ENCODE measurements at regions not wholly inside any gene's neighbourhood (a gene's known extent, or its start where the extent isn't known, plus 50 kb on each side); places are given as distances from the start of the nearest gene placed in this dataset.

DNA sequence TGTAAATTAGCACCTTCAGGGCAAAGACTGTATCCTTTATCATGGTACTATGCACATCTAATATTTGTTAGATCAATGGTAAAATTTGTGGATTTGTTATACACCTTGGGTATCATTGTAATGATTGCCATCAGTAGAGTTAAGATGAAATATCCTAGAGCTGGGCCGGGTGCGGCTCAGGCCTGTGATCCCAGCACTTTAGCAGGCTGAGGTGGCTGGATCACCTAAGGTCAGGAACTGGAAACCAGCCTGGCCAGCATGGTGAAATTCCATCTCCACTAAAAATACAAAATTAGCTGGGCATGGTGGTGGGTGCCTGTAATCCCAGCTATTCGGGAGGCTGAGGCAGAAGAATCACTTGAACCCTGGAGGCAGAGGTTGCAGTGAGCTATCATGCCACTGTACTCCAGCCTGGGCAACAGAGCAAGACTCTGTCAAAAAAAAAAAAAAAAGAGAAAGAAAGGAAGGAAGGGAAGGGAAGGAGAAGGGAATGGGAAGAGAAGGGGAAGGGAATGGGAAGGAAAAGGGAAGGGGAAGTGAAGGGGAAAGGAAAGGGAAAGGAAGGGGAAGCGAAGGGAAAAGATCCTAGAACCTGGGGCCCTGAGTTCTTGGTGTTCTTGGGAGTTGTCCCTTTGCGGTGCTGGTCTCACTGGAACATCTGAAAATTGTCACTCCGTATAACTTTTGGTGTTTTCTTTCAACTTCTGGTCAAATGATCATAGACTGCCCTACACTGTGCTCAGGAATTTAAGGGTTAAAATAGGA, 71.1 kb upstream of the NEUROD1 start:
- H3T11ph ChIP-seq (ENCODE audit: low read length) = no peak overlapping the region
- TF ChIP-seq, protein P1, sequence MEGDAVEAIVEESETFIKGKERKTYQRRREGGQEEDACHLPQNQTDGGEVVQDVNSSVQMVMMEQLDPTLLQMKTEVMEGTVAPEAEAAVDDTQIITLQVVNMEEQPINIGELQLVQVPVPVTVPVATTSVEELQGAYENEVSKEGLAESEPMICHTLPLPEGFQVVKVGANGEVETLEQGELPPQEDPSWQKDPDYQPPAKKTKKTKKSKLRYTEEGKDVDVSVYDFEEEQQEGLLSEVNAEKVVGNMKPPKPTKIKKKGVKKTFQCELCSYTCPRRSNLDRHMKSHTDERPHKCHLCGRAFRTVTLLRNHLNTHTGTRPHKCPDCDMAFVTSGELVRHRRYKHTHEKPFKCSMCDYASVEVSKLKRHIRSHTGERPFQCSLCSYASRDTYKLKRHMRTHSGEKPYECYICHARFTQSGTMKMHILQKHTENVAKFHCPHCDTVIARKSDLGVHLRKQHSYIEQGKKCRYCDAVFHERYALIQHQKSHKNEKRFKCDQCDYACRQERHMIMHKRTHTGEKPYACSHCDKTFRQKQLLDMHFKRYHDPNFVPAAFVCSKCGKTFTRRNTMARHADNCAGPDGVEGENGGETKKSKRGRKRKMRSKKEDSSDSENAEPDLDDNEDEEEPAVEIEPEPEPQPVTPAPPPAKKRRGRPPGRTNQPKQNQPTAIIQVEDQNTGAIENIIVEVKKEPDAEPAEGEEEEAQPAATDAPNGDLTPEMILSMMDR (conservative IDR thresholded peaks at IDR 0.05) = no peak

More for the DNA sequence above, 71.1 kb upstream of the NEUROD1 start:
- H3K9me3 ChIP-seq (ENCODE audit: control insufficient read depth, low read depth, low read length) = no peaks in the 10 kb centered on the region
- Mint-ChIP-seq H3K4me3 (no peak overlapping the region), H3K27me3 (ENCODE audit: low read depth) (no peaks in the 10 kb centered on the region; the same call in 1 of the 2 replicates), H3K27ac (no peak overlapping the region), H3K4me1 (peaks cover 7 to 11% of the 10 kb centered on the region in 2 experiments; a peak in 3 of 4 replicates), H3K36me3 (ENCODE audit: insufficient read depth in 1 of 3, low read depth in 3 of 3) (no peaks in the 10 kb centered on the region), H3K9me3 (no peaks in the 10 kb centered on the region)
- no peak overlapping the region for H3K56ac ChIP-seq (ENCODE audit: insufficient read length, low read depth, low read length)
- no peaks in the 10 kb centered on the region for H3K79me1 ChIP-seq (ENCODE audit: insufficient read depth, low read depth, low read length, poor library complexity, severe bottlenecking)
- H2BK5ac ChIP-seq (ENCODE audit: insufficient read length, low read length) = no peak overlapping the region
- peak overlapping the region; percentile 22 for H2AFZ ChIP-seq (ENCODE audit: low read length)
- H4K8ac ChIP-seq (replicated peaks; ENCODE audit: insufficient read length, low read depth, low read length) = no peak overlapping the region
- no peak overlapping the region for H3K9ac ChIP-seq (ENCODE audit: extremely low read depth, insufficient read length, low read length)
- no peak overlapping the region for H3K23ac ChIP-seq (ENCODE audit: insufficient read length, low read depth, low read length)
- no peak overlapping the region for H4K91ac ChIP-seq (ENCODE audit: insufficient read length, low read depth, low read length)
- H2BK12ac ChIP-seq (ENCODE audit: insufficient read length, low read depth, low read length) = no peak overlapping the region
- no peak overlapping the region for H2AK5ac ChIP-seq (ENCODE audit: insufficient read length, low read length)
- no peak overlapping the region for H2BK120ac ChIP-seq (ENCODE audit: low read depth, low read length, poor library complexity, severe bottlenecking)
- H3K23me2 ChIP-seq (ENCODE audit: insufficient read length, low read depth, low read length, poor library complexity, severe bottlenecking) = no peaks in the 10 kb centered on the region
- no CpG with 5 or more reads among the region's 6 CpGs for WGBS (ENCODE audit: extremely low coverage, insufficient read length, low lambda C conversion rate)
- H3K4me1 ChIP-seq (ENCODE audit: insufficient read depth, low read length) = no peaks in the 10 kb centered on the region
- DNase-seq = no peak
- H3K79me2 ChIP-seq (ENCODE audit: insufficient read depth, low read length) = no peaks in the 10 kb centered on the region
- no peak overlapping the region for H2BK20ac ChIP-seq (ENCODE audit: low read depth, low read length, poor library complexity, severe bottlenecking)
- no peak overlapping the region for H3K18ac ChIP-seq (ENCODE audit: insufficient read length, low read depth, low read length)
- no peaks in the 10 kb centered on the region for H3K27me3 ChIP-seq (ENCODE audit: insufficient read depth, low read length)
- H2BK15ac ChIP-seq (ENCODE audit: low read depth, low read length) = no peak overlapping the region
- H4K20me1 ChIP-seq (ENCODE audit: control insufficient read depth, insufficient read depth, insufficient read length) = no peaks in the 10 kb centered on the region
- no peak overlapping the region for H3K4ac ChIP-seq (ENCODE audit: low read depth, low read length)
- H4K5ac ChIP-seq (ENCODE audit: insufficient read length, low read depth, low read length) = no peak overlapping the region
- H3K4me2 ChIP-seq (ENCODE audit: insufficient read depth, insufficient read length, low read length) = no peak overlapping the region
- no peak overlapping the region for H3K27ac ChIP-seq (ENCODE audit: insufficient read length, low read depth, low read length)
- H3K14ac ChIP-seq (ENCODE audit: insufficient read depth, low read length) = no peak overlapping the region

Data from H9 (cell line).